ENCODE measurements at regions not wholly inside any gene's neighbourhood (a gene's known extent, or its start where the extent isn't known, plus 50 kb on each side); places are given as distances from the start of the nearest gene placed in this dataset.

DNA sequence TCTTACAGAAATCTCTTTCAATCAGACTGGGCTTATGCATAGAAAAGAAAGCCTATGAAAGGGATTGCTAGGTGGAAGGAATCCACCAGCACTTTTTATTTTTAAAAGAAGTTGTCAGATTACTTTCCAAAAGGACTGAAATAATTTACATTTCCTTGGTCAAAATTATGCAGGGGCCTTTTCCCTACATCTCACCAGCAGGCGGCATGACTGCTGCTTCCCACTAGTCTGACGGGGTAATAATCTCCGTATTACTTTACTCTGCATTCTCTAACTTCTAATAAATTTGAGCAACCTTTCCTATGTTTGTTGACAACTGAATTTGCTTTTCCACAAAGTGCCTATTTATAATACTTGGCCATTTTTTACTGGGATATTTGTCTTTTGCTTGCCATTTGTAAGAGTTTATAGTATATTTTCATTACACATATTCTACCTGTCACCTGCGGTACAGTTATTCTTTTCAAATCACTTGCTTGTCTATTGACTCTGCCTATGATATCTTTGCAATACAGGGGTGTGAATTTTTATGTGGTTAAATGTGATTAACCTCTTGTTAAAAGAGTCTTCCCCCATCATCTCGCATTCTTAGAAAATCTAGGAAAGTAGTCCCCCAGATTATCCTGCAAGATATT, 51.9 kb upstream of the USP47 start:
- DNase-seq: no peak

DNA sequence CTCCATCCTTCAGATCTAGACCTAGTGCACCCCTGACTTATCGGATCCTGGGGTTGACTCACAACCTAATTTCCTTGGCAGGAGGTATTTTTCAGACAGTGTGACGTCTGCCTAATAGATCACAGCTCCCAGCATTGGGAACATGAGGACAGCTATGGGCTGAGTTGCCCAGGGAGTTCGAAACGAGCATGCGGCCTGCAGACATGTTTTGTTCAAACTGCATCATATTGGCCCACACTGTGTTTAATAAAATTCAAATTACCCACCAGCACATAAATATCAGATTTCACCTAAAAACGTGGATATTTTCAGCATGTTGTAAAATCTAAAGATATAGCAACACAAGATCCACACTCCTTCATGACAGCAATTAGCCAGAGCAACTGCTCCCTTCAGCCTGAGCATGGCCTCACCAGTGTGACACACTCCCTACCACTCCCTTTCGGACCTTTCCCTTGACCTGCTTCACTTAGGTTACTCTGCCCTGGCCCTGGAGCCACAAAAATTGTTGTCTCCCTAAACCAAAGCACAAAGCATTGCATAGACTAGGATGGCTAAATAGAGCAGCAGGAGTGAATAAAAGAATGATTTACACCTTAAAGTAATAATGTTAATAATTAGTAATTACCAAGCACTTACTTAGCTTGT, 53.6 kb upstream of the USP47 start:
- DNase-seq: no peak

DNA sequence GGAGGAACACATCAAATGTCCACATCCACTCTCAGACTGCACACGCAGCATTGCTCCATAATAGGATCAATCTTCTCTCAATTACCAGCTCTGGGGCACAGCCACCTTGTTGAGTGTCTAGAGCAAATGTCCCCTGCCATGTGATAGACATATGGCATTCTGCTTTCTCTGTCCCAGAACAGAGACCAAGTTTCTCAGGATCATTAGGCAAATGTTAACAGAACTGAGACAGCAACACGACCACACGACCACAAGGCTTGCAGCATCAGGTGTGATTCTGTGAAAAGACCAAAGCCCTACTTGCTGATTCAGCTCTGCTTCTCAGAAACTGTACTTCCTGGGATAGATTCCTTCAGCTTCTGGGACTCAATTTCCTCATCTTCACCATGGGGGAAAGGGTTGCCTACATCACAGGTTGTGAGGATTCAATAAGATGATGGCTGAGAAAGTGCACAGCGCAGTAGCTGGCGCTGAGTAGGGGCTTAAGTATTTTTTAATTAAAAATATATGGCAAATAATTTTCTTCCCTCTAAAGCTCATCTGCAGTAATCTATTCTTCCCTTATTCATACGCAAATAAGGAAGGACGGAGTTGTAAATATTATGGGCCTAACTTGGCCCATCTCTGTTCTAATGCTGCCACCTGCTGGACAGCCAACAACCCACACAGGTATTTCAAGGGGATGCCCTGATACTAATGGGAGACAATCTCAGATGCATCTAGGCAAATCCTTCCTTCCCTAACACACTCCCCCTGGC, 54.3 kb upstream of the USP47 start:
- peak; percentile 53 for DNase-seq

DNA sequence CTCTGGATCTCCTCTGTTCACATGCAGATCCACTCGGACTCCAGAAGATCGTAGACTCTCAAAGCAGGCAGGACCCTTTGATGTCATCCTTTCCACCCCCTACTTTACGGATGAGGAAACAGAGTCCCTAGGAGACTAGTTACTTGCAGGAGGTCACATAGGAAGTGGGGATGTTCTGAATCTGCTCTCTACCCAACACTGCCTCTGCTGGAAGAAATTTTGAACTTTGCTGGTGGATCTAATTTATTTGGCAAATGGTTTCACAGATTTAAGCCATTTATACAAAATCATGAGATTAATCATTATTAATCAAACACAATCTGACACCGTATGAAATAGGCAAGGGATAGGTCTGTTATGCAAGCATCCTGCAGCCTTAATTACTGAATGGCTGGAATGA, 55.0 kb upstream of the USP47 start:
- DNase-seq: no peak

DNA sequence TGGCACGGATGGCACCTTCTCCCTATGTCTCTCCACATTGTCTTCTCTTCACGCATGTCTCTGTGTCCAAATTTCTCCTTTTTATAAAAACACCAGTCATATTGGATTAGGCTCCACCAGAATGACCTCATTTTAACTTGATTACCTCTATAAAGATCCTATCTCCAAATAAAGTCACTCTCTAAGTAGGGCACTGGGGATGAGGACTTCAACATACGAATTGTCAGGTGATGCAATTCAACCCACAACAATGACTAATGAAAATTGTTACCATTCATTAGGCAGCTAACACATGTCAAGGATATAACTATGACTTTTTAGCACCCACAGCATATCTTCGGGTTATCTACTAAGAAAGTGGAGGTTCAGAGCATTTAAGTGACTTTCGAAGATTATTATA, 55.5 kb upstream of the USP47 start:
- DNase-seq: no peak

DNA sequence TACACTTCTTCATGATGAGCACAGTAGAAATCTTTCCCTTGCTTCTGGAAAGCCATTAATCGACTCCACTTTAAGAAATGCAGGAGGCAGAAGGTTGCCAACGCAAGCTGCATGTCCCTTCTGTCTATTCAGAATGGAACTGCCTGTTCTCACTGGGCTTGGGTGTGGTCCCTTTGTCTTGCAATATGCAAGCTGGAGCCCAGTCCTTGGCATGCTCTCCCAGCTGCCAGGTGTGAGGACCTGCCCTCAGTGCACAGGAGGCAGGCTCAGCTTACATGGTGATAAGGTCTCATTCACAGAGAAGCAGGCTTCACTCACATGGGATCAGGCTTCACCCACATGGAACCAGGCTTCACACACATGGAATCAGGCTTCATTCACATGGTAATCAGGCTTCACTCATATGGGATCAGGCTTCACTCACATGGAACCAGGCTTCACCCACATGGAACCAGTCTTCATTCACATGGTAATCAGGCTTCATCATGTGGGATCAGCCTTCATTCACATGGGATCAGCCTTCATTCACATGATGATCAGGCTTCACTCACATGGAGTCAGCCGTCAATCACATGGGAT, 59.2 kb upstream of the USP47 start:
- no peak for DNase-seq

DNA sequence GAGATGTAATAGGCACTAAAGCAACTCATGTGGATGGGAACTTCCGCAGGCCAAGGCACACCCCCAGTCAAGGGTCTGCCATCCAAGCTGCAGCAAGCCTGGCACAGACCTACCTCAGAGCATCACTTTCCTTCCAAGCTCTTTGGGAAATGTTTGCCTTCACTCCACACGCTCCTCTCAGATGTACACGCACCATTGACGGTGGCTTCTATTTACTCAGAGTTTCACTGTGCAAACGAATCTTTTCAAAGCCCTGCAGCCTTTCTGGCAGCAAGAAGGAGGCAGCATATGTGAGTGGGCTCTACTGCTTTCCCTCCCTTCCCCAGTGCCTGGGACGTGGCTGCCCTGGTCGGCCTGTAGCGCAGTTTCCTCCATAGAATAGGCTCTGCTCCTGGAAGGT, 60.9 kb upstream of the USP47 start:
- DNase-seq: no peak

DNA sequence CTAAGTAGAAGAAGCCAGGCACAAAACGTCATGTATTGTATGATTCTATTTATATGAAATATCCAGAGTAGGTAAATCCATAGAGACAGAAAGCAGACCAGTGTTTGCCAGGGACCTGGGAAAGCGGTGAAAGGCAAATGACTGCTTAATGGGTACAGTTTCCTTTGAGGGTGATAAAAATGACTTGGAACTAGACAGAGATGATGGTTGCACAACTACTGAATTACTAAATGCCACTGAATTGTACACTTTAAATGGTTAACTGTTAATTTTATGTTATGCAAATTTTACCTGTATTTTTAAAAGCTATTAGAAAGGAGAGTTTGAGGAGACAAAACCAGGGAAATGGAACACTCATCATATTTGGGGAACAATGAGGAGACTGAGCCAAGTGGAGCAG, 61.8 kb upstream of the USP47 start:
- DNase-seq: no peak

DNA sequence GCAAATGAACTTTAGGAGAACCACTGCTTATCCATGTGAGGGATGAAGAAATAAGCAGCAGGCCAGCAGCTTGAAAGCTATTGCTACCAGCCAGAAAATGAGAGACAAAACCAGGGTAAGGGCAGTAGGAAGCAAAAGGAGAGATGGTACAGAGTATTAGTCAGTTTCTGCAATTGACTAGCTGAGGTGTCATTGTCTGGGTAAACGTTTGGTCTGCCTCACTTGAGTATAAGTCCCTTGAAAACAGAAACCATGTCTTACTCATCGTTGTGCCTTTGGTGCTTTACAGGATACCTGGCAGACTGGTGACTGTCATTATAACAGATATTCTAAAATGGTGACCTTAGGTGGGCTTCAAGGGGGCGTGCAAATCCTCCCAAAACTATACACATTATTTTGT, 63.9 kb upstream of the USP47 start:
- no peak for DNase-seq

DNA sequence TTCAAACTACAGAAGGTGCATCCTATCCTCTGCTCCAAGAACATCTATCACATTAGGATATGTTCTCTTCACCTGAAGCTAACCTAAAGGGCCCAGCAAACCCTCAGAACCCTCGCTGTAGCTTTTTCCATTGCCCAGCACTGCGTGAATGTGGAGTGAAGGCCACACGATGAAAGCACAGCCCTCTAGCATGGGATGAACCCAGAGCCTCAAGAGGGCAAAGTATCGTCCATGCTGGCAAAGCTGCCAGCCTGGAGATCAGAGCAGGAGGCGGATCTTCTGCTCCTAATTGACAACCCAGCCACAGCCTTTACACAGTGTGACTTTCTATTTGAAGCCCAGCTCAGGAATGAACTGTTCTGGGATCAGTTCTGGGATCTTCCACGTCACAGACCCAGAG, 65.1 kb upstream of the USP47 start:
- DNase-seq: no peak

DNA sequence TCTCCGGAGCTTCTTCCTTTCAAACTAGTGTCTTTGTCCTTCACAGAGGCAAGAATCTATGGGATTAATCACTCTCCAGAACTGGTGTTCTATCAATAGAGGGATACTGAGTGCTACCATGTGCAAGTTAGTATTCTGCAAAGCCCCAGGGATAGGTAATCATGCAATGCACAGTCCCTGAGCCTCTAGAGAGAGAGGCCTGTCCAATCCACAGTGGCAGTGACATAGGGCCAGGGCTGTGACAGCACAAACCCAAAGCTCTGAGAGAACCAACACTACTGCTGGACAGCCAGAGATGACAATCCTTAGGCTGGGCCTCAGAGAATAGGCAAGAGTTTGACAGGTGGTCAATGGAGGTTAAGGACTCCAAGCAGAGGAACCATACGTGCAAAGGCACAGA, 66.8 kb upstream of the USP47 start:
- no peak for DNase-seq

DNA sequence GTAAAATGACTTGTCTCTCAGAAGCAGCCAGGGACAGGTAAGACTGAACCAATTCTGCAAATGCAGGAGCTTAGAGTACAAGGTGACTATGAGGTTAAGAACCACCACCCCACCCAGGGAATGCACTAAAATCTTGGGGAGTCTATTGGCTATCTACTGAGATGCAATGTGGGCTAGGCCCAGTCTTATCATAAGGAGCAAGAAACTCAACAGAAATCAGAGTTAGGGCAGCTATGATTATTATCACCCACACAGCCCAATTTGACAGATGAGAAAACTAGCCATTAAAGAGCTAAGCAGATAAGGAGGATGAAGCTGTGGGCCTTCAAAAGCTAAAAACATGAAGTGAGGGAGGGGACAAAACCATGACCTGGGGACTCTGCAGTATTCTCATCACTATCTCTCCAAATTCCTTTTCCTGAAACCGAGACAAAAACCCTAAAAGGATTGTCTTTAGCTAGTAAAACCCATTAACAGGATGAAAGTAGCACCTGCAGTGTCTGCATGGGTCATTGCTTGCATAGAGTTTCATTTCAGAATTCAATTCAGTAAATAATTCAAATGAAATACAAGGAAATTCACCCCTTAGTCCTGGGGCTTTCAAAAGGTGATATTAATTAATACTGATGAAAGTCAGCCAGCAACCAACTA, 68.8 kb upstream of the USP47 start:
- DNase-seq: no peak

DNA sequence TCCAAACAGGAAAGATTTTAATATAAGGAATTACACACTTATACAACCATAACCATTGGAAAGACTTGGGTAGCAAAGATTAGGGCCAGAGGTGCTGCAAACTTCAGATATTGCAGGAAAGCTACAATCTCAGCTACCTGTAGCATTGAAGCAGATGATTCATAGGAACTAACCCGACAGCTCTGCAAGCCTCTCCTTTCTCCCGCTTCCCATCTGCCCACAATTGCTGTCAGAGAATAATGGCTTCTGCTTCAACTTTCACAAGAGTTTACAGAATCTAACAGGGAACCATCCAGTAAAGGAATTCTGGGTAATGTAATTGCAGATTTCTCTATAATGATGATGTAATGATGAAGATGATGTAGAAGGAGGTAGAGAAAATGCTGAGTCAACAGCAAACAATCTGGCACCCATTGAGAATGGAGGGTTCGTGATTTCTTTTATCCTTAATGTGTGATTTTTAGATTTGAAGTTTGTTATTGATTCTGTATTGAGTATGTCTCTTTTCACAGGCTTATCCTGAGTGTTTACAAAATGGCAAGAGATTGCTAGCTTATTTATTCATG, 70.8 kb upstream of the USP47 start:
- DNase-seq: no peak

DNA sequence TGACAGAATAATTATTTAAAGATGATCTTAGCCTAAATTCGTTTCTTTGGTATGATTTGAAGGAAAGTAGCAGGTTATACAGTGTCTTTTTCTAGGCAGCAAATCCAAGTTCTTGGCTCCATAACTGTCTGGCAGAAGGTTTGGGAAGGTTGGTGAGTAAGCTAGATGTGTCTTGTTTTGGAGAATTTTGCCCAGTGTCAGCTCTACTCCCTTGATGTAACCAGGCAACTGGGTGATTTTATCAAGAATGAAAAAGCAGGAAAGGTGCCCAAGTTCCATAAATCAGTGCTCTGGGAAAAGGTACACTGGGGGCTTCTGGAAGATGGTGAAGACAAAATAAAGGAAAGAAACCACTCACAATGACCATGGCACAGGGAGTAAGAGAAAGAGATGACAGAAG, 71.5 kb upstream of the USP47 start:
- DNase-seq: no peak

DNA sequence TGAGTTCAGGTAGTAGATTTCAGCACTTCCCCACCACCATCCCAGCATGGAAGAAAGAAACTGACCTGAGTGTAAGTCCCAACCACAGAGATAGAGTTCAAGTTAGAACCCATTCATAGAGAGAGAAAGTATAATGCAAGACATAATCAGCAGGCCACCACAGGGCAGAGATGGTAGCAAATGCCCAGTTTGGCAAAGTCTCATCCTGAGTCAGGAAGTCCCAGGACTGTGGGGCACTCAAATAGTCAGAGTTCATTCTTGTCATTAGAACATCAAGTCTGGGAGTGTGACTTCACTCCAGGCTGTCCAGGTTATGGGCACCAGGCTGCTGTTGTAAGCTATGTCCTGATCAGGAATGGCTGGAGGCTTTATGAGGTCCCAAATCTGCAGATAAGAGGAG, 72.0 kb upstream of the USP47 start:
- no peak for DNase-seq

DNA sequence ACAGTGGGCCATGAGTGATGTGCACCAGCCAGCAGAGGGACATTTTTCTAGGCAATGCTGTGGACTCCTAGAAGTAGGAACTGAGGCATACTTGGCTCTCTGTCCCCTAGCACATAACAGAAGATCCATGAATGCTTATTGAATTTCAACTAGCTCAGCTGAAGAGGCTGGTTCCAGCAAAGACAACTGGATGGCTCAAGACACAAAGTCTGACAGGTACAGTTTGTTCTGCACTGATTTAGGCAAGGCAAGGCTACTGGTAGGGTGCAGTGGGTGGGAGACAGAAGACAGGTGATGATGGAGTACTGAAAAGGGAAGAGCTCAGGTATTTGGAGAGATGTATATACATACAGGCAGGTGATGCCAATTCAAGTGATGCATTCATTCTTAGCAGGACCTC, 72.4 kb upstream of the USP47 start:
- DNase-seq: no peak

DNA sequence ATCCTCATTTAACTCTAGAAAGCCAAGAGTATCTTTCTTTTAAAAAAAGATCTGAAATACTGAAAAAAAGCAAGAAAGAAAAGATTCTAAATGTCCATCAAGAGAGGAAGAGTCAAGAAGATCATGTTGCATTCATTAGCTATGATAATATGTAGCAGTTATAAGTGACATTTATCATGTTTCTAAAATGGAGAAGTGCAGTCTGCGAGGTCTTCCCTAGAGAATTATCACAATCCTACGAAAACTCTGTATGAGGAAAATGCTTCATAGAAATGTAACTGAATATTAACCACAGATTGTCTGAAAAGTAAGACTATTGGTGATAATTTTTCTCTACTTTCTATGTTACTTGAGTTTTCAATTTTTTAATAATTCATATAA, 77.4 kb upstream of the USP47 start:
- no peak for DNase-seq

DNA sequence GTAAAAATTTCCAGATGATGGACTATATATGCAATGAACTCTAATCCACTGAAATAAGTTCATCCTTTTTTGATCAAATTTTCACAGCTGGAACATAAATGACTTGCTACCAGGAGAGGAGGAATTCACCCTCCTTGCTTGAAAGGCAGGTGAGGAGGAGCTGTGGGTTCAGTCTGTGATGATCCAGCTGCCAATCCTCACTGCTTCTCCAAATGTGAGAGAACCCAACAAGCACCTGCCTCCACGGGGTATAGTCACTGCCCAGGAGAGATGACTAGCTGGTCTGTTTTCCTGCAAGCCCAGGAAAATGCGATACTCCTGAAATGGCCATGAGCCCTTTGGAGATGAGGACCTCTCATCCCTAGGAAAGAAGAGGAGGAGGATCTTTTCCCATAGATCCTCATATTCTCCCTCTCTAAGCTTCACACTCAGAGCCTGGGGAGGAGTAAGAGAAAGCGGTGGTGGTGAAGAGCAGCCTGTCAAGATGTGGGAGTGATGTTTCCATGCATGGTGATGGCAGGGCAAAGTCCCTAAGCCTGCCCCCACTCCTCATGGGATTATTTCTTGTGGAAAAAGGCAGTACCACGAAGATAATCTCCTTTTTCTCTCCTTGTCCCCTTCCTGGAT, 77.9 kb upstream of the USP47 start:
- no peak for DNase-seq

DNA sequence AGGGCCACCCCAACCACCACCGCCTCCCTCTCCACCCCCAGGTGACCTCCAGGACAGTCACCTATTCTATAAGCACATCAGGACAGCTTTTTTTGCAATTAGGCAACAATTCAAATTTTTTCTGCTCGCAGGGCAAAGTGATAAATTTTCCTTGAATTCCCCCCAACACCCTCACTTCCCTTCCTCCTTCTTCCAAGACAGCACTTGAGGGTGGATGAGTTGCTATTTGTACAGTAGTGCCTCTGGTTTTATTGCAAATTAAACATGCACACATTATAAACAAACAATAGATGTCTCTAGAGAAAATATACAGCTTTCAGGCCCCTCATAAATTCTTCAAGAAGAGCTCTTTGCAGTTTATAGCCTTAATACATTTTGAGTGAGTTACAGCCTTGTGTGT, 80.9 kb upstream of the USP47 start:
- no peak for DNase-seq

DNA sequence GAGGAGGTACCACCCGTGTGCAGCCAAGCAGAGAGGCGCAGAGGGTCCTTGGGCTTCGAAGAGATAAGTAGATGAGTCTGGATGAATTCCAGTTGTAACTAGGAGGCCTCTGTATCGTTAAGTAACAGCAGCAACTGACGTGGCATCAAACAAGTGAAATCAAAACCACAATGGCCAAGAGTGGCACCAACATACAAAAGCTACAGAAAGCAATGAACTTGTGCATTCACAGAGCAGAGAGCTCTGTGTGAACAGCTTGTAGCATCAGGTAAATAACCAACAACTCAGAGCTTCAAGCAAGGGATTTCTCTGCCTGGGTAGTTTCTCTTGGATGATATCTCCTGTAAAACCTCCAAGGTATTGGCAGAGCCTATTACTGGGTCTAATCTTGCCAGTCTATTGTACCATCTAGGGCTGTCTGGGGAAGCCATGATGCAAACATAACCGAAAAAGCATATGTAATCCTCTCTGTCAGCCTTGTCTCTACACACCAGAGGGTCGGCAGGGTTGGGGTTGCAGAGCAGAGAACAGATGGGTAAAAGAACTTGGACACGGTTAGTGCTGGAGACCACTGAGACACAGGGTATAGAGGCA, 83.1 kb upstream of the USP47 start:
- no peak for DNase-seq

DNA sequence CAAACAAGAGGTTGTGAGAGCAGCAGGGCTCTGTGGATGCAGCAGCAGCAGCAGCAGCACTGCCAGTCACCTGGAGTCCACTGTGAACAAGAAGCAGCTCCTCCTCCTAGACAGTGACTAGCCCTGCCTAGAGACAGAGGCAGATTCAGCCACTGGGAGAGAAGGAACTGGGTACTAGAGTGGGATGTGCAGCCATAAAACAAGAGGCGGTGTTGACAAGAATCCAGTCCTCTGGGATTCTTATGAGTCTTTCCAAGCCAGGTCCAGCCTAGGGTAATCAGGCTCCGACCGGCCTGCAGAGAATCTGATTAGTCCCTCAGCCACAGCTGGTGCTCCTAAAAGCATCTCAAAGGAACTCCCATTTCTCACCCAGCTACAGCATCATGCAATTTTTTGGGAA, 83.9 kb upstream of the USP47 start:
- DNase-seq: no peak

DNA sequence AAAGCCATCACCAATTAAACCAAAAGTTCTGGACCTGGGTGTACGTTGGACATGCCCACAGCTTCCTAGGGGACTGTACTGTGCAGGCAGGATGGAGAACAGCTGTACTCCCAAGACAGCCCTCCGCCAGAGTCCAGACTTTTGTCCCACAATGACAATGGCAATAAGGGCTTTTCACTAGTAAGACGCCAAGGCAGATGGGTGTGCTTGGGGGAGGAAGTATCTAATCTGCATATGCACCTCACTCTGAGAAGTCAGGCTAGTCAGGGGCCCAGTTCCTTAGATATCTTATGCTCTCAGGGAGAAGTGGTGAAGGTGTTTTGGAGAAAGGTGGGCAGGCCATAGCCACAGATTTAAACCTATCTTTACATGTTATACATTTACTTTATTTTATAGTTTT, 85.1 kb upstream of the USP47 start:
- DNase-seq: no peak

DNA sequence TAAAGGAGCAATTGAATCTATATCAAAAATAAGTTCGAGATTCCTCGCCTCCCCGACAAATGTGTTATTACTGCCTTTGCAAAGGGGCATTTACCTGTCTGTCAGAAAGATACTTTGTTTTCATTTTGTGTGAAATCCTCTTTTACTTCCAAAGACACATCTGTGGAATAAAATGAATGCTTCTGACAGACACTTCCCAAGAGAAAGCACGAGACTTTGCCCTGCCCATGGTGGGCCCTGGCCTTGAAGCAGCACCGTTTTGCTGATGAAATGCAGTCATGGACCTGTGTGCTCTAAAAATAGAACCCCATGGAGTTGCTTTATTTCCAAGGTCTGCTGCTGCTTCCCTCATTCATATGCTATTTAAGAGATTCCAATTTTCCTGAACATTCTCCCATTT, 85.9 kb upstream of the USP47 start:
- no peak for DNase-seq
